22Rv1 (cell line): ENCODE measurements at regions not wholly inside any gene's neighbourhood (a gene's known extent, or its start where the extent isn't known, plus 50 kb on each side); places are given as distances from the start of the nearest gene placed in this dataset.

Experiments
- ZFX ChIP-seq: fragments of 450-650 bp; IDR thresholded peaks from 2 replicates; pipeline ENCODE4 v1.6.1; 2017; ENCODE audit warnings: antibody characterized with exemption, borderline replicate concordance
- TF ChIP-seq, protein P1 (sequence below): fragments of 450-650 bp; IDR thresholded peaks from 2 replicates; pipeline ENCODE4 v1.5.1; 2017; ENCODE audit warnings: mild to moderate bottlenecking

- TF ChIP-seq, protein P1, sequence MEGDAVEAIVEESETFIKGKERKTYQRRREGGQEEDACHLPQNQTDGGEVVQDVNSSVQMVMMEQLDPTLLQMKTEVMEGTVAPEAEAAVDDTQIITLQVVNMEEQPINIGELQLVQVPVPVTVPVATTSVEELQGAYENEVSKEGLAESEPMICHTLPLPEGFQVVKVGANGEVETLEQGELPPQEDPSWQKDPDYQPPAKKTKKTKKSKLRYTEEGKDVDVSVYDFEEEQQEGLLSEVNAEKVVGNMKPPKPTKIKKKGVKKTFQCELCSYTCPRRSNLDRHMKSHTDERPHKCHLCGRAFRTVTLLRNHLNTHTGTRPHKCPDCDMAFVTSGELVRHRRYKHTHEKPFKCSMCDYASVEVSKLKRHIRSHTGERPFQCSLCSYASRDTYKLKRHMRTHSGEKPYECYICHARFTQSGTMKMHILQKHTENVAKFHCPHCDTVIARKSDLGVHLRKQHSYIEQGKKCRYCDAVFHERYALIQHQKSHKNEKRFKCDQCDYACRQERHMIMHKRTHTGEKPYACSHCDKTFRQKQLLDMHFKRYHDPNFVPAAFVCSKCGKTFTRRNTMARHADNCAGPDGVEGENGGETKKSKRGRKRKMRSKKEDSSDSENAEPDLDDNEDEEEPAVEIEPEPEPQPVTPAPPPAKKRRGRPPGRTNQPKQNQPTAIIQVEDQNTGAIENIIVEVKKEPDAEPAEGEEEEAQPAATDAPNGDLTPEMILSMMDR, result no peak
- no peak for TF ChIP-seq ZFX
Measured at GRCh38 chr1:199546323-199546722, 481.2 kb upstream of the NR5A2 start.
